GM19324 (cell line): ENCODE measurements at regions not wholly inside any gene's neighbourhood (a gene's known extent, or its start where the extent isn't known, plus 50 kb on each side); places are given as distances from the start of the nearest gene placed in this dataset.
A peak's percentile ranks its signal among the peaks of the same experiment; 100 is the strongest.
"Not testable (repeated sequence)": the region's sequence is repeated elsewhere in the genome, so short reads cannot be mapped to it uniquely, and the experiment has no call there.

Experiments
- ATAC-seq: cut with Tn5 transposase; IDR thresholded peaks from one replicate; pipeline ENCODE4 v1.9.1; 2021; ENCODE audit warnings: mild to moderate bottlenecking, moderate library complexity; ENCODE audit not compliant: unreplicated experiment, low FRiP score

- ATAC-seq, result no peak
Measured at GRCh38 chr5:106658150-106658549, 1012.6 kb downstream of the EFNA5 start.

- ATAC-seq, result no peak
Measured at GRCh38 chr5:106656821-106657220, 1013.9 kb downstream of the EFNA5 start.

GRCh38 chr5:106649031-106649430 is 1021.7 kb downstream of the EFNA5 start:
- no peak for ATAC-seq

- no peak for ATAC-seq
Measured at GRCh38 chr5:106648401-106648800, 1022.3 kb downstream of the EFNA5 start.

- ATAC-seq, result no peak
Measured at GRCh38 chr5:106646106-106646505, 1024.6 kb downstream of the EFNA5 start.

- no peak for ATAC-seq
Measured at GRCh38 chr5:106640511-106640910, 1030.2 kb downstream of the EFNA5 start.

GRCh38 chr5:106639488-106639887 is 1031.2 kb downstream of the EFNA5 start:
- no peak for ATAC-seq

- no peak for ATAC-seq
Measured at GRCh38 chr5:106637275-106637674, 1033.5 kb downstream of the EFNA5 start.

- no peak for ATAC-seq
Measured at GRCh38 chr5:106634375-106634774, 1036.4 kb downstream of the EFNA5 start.

GRCh38 chr5:106633825-106634224 is 1036.9 kb downstream of the EFNA5 start:
- ATAC-seq, result no peak

- ATAC-seq, result not testable (repeated sequence)
Measured at GRCh38 chr5:106628456-106628855, 1042.3 kb downstream of the EFNA5 start.

GRCh38 chr5:106610041-106610440 is 1060.7 kb downstream of the EFNA5 start:
- ATAC-seq, result no peak

- ATAC-seq, result peak; percentile 83
Measured at GRCh38 chr5:106601620-106602019, 1069.1 kb downstream of the EFNA5 start.

- ATAC-seq, result no peak
Measured at GRCh38 chr5:106600803-106601202, 1069.9 kb downstream of the EFNA5 start.

- ATAC-seq, result no peak
Measured at GRCh38 chr5:106595864-106596263, 1074.9 kb downstream of the EFNA5 start.

GRCh38 chr5:106584268-106584667 is 1086.5 kb downstream of the EFNA5 start:
- ATAC-seq, result no peak

- no peak for ATAC-seq
Measured at GRCh38 chr5:106578736-106579135, 1092.0 kb downstream of the EFNA5 start.

- ATAC-seq, result no peak
Measured at GRCh38 chr5:106574820-106575219, 1095.9 kb downstream of the EFNA5 start.

GRCh38 chr5:106566031-106566430 is 1104.7 kb downstream of the EFNA5 start:
- no peak for ATAC-seq

- ATAC-seq, result no peak
Measured at GRCh38 chr5:106545325-106545724, 1125.4 kb downstream of the EFNA5 start.

- ATAC-seq, result no peak
Measured at GRCh38 chr5:106543330-106543729, 1127.4 kb downstream of the EFNA5 start.

GRCh38 chr5:106530150-106530549 is 1140.6 kb downstream of the EFNA5 start:
- no peak for ATAC-seq

- no peak for ATAC-seq
Measured at GRCh38 chr5:106525438-106525837, 1145.3 kb downstream of the EFNA5 start.
